CD14-positive monocyte (primary cell): ENCODE measurements at regions not wholly inside any gene's neighbourhood (a gene's known extent, or its start where the extent isn't known, plus 50 kb on each side); places are given as distances from the start of the nearest gene placed in this dataset.

Experiments
- DNase-seq, 3 donors: peaks; one replicate each; pipeline ENCODE4 v3.0.0-alpha.2; 2011 to 2022
- H2AFZ ChIP-seq: 2 replicates; pipeline ENCODE4 v1.6.0; 2012; ENCODE audit warnings: mild to moderate bottlenecking, low read depth, low read length, inconsistent platforms; ENCODE audit not compliant: insufficient read depth, poor library complexity, severe bottlenecking
- H3K27ac ChIP-seq, 2 donors: 1 replicate in 1 of 2; 2 replicates in 1 of 2; pipeline ENCODE4 v1.5.1; 2012 to 2013; ENCODE audit warnings: low read length in 2 of 2, control low read depth in 1 of 2, inconsistent platforms in 1 of 2, low read depth in 1 of 2, mild to moderate bottlenecking in 1 of 2
- H3K27me3 ChIP-seq, 2 donors: one replicate each; pipeline versions ENCODE4 v1.6.0 to v1.6.1; 2011 to 2013; ENCODE audit warnings: low read length in 2 of 2; ENCODE audit not compliant: control insufficient read depth in 2 of 2, insufficient read depth in 2 of 2
- H3K36me3 ChIP-seq, 2 donors: replicated peaks in 1 of 2; 1 replicate in 1 of 2; 2 replicates in 1 of 2; pipeline versions ENCODE4 v1.5.1 to v1.6.1; 2012 to 2013; ENCODE audit warnings: low read length in 2 of 2, control low read depth in 1 of 2, inconsistent platforms in 1 of 2, mild to moderate bottlenecking in 1 of 2; ENCODE audit not compliant: insufficient read depth in 2 of 2, control insufficient read depth in 1 of 2
- H3K4me1 ChIP-seq, 2 donors: 1 replicate in 1 of 2; 2 replicates in 1 of 2; pipeline versions ENCODE4 v1.5.1 to v1.6.1; 2012 to 2013; ENCODE audit warnings: low read length in 2 of 2, control low read depth in 1 of 2, inconsistent platforms in 1 of 2, mild to moderate bottlenecking in 1 of 2, moderate library complexity in 1 of 2; ENCODE audit not compliant: insufficient read depth in 2 of 2, control insufficient read depth in 1 of 2
- H3K4me2 ChIP-seq: replicated peaks from 2 replicates; pipeline ENCODE3; 2012; ENCODE audit warnings: low read length, moderate library complexity, mild to moderate bottlenecking; ENCODE audit not compliant: poor library complexity, severe bottlenecking; ENCODE audit errors: extremely low read depth
- H3K4me3 ChIP-seq, 3 experiments: fragments of 200-600 bp in 1 of 3; sonication (generic) in 1 of 3; replicated peaks in 1 of 3; 1 replicate in 2 of 3; 2 replicates in 1 of 3; pipeline ENCODE4 v1.5.1; 2011 to 2013; ENCODE audit warnings: low read length in 3 of 3, mild to moderate bottlenecking in 3 of 3, control low read depth in 2 of 3, low read depth in 2 of 3, inconsistent platforms in 1 of 3, moderate library complexity in 1 of 3
- H3K79me2 ChIP-seq: 2 replicates; pipeline ENCODE4 v1.6.0; 2012; ENCODE audit warnings: mild to moderate bottlenecking, control low read depth, inconsistent platforms, low read length, moderate library complexity; ENCODE audit not compliant: insufficient read depth
- H3K9ac ChIP-seq: 2 replicates; pipeline ENCODE4 v1.6.0; 2017; ENCODE audit warnings: low read length, mild to moderate bottlenecking; ENCODE audit not compliant: insufficient read depth, poor library complexity, severe bottlenecking
- H3K9me3 ChIP-seq, 2 donors: replicated peaks in 1 of 2; 1 replicate in 1 of 2; 2 replicates in 1 of 2; pipeline versions ENCODE4 v1.5.1 to v1.6.1; 2012 to 2013; ENCODE audit warnings: low read length in 2 of 2, control low read depth in 1 of 2; ENCODE audit not compliant: control insufficient read depth in 1 of 2, insufficient read depth in 1 of 2
- H4K20me1 ChIP-seq: 2 replicates; pipeline ENCODE4 v1.6.0; 2012; ENCODE audit warnings: mild to moderate bottlenecking, low read length, control low read depth, moderate library complexity; ENCODE audit not compliant: insufficient read depth
- H3K27ac Mint-ChIP-seq, 7 donors: one replicate each; pipeline ENCODE4 v1.8.0; 2020; ENCODE audit warnings: mild to moderate bottlenecking in 7 of 7, mixed read lengths in 7 of 7, moderate library complexity in 6 of 7, inconsistent platforms in 2 of 7
- H3K27me3 Mint-ChIP-seq, 3 donors: one replicate each; pipeline ENCODE4 v1.8.0; 2021 to 2022; ENCODE audit warnings: low read depth in 3 of 3, mild to moderate bottlenecking in 3 of 3, mixed read lengths in 3 of 3, moderate library complexity in 3 of 3, inconsistent platforms in 1 of 3
- H3K36me3 Mint-ChIP-seq, 2 donors: one replicate each; pipeline ENCODE4 v1.8.0; 2020; ENCODE audit warnings: mixed read lengths in 2 of 2, inconsistent platforms in 1 of 2, mild to moderate bottlenecking in 1 of 2
- H3K4me1 Mint-ChIP-seq: one replicate; pipeline ENCODE4 v1.8.0; 2020; ENCODE audit warnings: mild to moderate bottlenecking, mixed read lengths
- H3K4me3 Mint-ChIP-seq, 2 donors: one replicate each; pipeline ENCODE4 v1.8.0; 2020; ENCODE audit warnings: mild to moderate bottlenecking in 2 of 2, mixed read lengths in 2 of 2, moderate library complexity in 1 of 2
- H3K9me3 Mint-ChIP-seq, 7 donors: one replicate each; pipeline ENCODE4 v1.8.0; 2020 to 2022; ENCODE audit warnings: mixed read lengths in 7 of 7, mild to moderate bottlenecking in 6 of 7, moderate library complexity in 6 of 7, inconsistent platforms in 2 of 7
- CTCF ChIP-seq: fragments of 200-600 bp; IDR thresholded peaks from one replicate; pipeline ENCODE4 v1.8.0; 2022; ENCODE audit warnings: antibody characterized with exemption, mild to moderate bottlenecking
- WGBS: methylation state at CpG from one replicate; pipeline ENCODE4 v1.1.5; 2013; ENCODE audit warnings: missing lambda C conversion rate; ENCODE audit not compliant: insufficient coverage; 5-methylcytosine and 5-hydroxymethylcytosine counted together
- intact Hi-C, 2 donors: fragments of 100-400 bp; cut with micrococcal nuclease; formaldehyde crosslinking; loops; one replicate each; pipeline versions ENCODE4 v1.15.0 to v1.15.1; 2023

GRCh38 chr1:47524272-47524671 is 86.4 kb downstream of the FOXD2 start:
- Mint-ChIP-seq H3K27ac (no peak overlapping the region), H3K4me1 (peaks cover 11% of the 10 kb centered on the region), H3K9me3 (peaks cover 0 to 6% (median 4%) of the 10 kb centered on the region in 7 donors), H3K27me3 (peaks cover 16 to 29% (median 17%) of the 10 kb centered on the region in 3 donors), H3K4me3 (no peak overlapping the region), H3K36me3 (no peaks in the 10 kb centered on the region)
- peaks cover 4% of the 10 kb centered on the region in 2 donors for H3K27me3 ChIP-seq
- no peak overlapping the region for H3K9ac ChIP-seq
- no peak overlapping the region for H2AFZ ChIP-seq
- H3K9me3 ChIP-seq, result peaks cover 0 to 4% of the 10 kb centered on the region in 2 donors
- intact Hi-C loops, result no loop called here
- TF ChIP-seq CTCF, result no peak
- H3K36me3 ChIP-seq, result no peaks in the 10 kb centered on the region
- no peaks in the 10 kb centered on the region for H4K20me1 ChIP-seq
- H3K4me3 ChIP-seq, result no peak overlapping the region
- H3K79me2 ChIP-seq, result no peaks in the 10 kb centered on the region
- no peaks in the 10 kb centered on the region for H3K4me1 ChIP-seq
- no peak overlapping the region for H3K27ac ChIP-seq
- no peak overlapping the region for H3K4me2 ChIP-seq
- WGBS, result 60% methylated on average over 3 of the region's 7 CpGs
- no peak for DNase-seq

- H3K9me3 ChIP-seq, result peaks cover 0 to 9% of the 10 kb centered on the region in 2 donors
- no peak overlapping the region for H3K27ac ChIP-seq
- no peaks in the 10 kb centered on the region for H4K20me1 ChIP-seq
- DNase-seq, result no peak
- intact Hi-C loops, result no loop called here
- H3K9ac ChIP-seq, result no peak overlapping the region
- peaks cover 21 to 23% of the 10 kb centered on the region in 2 donors for H3K27me3 ChIP-seq
- no peaks in the 10 kb centered on the region for H3K4me1 ChIP-seq
- Mint-ChIP-seq H3K4me1 (peaks cover 11% of the 10 kb centered on the region), H3K9me3 (peaks cover 0 to 16% (median 9%) of the 10 kb centered on the region in 7 donors), H3K4me3 (no peak overlapping the region), H3K27me3 (peaks cover 28 to 40% (median 31%) of the 10 kb centered on the region in 3 donors), H3K27ac (no peak overlapping the region), H3K36me3 (no peaks in the 10 kb centered on the region)
- WGBS, result 31% methylated on average over 2 of the region's 7 CpGs
- no peak overlapping the region for H3K4me3 ChIP-seq
- no peaks in the 10 kb centered on the region for H3K36me3 ChIP-seq
- no peak overlapping the region for H3K4me2 ChIP-seq
- H2AFZ ChIP-seq, result no peak overlapping the region
- TF ChIP-seq CTCF, result peak; percentile 6
- H3K79me2 ChIP-seq, result no peaks in the 10 kb centered on the region
Observed at GRCh38 chr1:47527653-47528272, 89.9 kb downstream of the FOXD2 start.
